HUES6 (cell line): ENCODE measurements at regions not wholly inside any gene's neighbourhood (a gene's known extent, or its start where the extent isn't known, plus 50 kb on each side); places are given as distances from the start of the nearest gene placed in this dataset.
"Not testable (repeated sequence)": the region's sequence is repeated elsewhere in the genome, so short reads cannot be mapped to it uniquely, and the experiment has no call there.

Experiments used
- H3K27ac ChIP-seq: 2 replicates; pipeline ENCODE4 v1.7.0; 2013; ENCODE audit warnings: low read depth, mild to moderate bottlenecking, low read length, inconsistent platforms
- H3K27me3 ChIP-seq: 2 replicates; pipeline ENCODE4 v1.6.1; 2013; ENCODE audit warnings: low read length; ENCODE audit not compliant: control insufficient read depth, insufficient read depth
- H3K36me3 ChIP-seq: 2 replicates; pipeline ENCODE4 v1.6.1; 2013; ENCODE audit warnings: low read length; ENCODE audit not compliant: control insufficient read depth, insufficient read depth
- H3K4me1 ChIP-seq: 2 replicates; pipeline ENCODE4 v1.6.1; 2013; ENCODE audit warnings: low read length; ENCODE audit not compliant: control insufficient read depth, insufficient read depth
- H3K4me3 ChIP-seq: 2 replicates; pipeline ENCODE4 v1.5.1; 2013; ENCODE audit warnings: low read depth, low read length
- H3K9ac ChIP-seq: one replicate; pipeline ENCODE4 v1.6.1; 2013; ENCODE audit warnings: mild to moderate bottlenecking, low read length
- H3K9me3 ChIP-seq: 2 replicates; pipeline ENCODE4 v1.6.1; 2013; ENCODE audit warnings: low read depth, low read length; ENCODE audit not compliant: control insufficient read depth, insufficient read depth

GRCh38 chr13:110819203-110820014 is 95.5 kb downstream of the ANKRD10 start:
- Histone ChIP-seq H3K9ac (no peak overlapping the region), H3K27me3 (no peaks in the 10 kb centered on the region), H3K27ac (no peak overlapping the region), H3K4me3 (peak overlapping the region; percentile 25; the same call in 1 of the 2 replicates), H3K9me3 (no peaks in the 10 kb centered on the region), H3K4me1 (no peaks in the 10 kb centered on the region), H3K36me3 (no peaks in the 10 kb centered on the region)

GRCh38 chr13:110820322-110820721 is 94.5 kb downstream of the ANKRD10 start:
- H3K9me3 ChIP-seq: no peaks in the 10 kb centered on the region
- H3K4me3 ChIP-seq: no peak overlapping the region
- H3K4me1 ChIP-seq: no peaks in the 10 kb centered on the region
- no peaks in the 10 kb centered on the region for H3K27me3 ChIP-seq
- H3K36me3 ChIP-seq: no peaks in the 10 kb centered on the region
- no peak overlapping the region for H3K27ac ChIP-seq
- no peak overlapping the region for H3K9ac ChIP-seq

GRCh38 chr13:110821837-110822668 is 92.8 kb downstream of the ANKRD10 start:
- not testable (repeated sequence) for H3K36me3 ChIP-seq, H3K9ac ChIP-seq, H3K9me3 ChIP-seq, H3K4me3 ChIP-seq, H3K4me1 ChIP-seq, H3K27ac ChIP-seq, H3K27me3 ChIP-seq

- H3K4me1 ChIP-seq: no peaks in the 10 kb centered on the region
- no peak overlapping the region for H3K4me3 ChIP-seq
- H3K9me3 ChIP-seq: no peaks in the 10 kb centered on the region
- no peaks in the 10 kb centered on the region for H3K36me3 ChIP-seq
- H3K27me3 ChIP-seq: no peaks in the 10 kb centered on the region
- no peak overlapping the region for H3K27ac ChIP-seq
- no peak overlapping the region for H3K9ac ChIP-seq
Measured at GRCh38 chr13:110822669-110822945, 92.3 kb downstream of the ANKRD10 start.

GRCh38 chr13:110824702-110825300 is 90.1 kb downstream of the ANKRD10 start:
- no peaks in the 10 kb centered on the region for H3K4me1 ChIP-seq
- H3K9me3 ChIP-seq: no peaks in the 10 kb centered on the region
- H3K27ac ChIP-seq: no peak overlapping the region
- no peaks in the 10 kb centered on the region for H3K27me3 ChIP-seq
- H3K9ac ChIP-seq: no peak overlapping the region
- no peaks in the 10 kb centered on the region for H3K36me3 ChIP-seq
- no peak overlapping the region for H3K4me3 ChIP-seq

- Histone ChIP-seq H3K9ac (no peak overlapping the region), H3K4me1 (no peaks in the 10 kb centered on the region), H3K9me3 (no peaks in the 10 kb centered on the region), H3K27me3 (no peaks in the 10 kb centered on the region), H3K4me3 (no peak overlapping the region), H3K27ac (no peak overlapping the region), H3K36me3 (no peaks in the 10 kb centered on the region)
Measured at GRCh38 chr13:110825516-110825915, 89.4 kb downstream of the ANKRD10 start.

GRCh38 chr13:110826101-110826500 is 88.8 kb downstream of the ANKRD10 start:
- Histone ChIP-seq H3K9me3 (no peaks in the 10 kb centered on the region), H3K27me3 (no peaks in the 10 kb centered on the region), H3K4me3 (no peak overlapping the region), H3K27ac (no peak overlapping the region), H3K36me3 (no peaks in the 10 kb centered on the region), H3K4me1 (no peaks in the 10 kb centered on the region), H3K9ac (no peak overlapping the region)

- Histone ChIP-seq H3K4me3 (no peak overlapping the region), H3K36me3 (no peaks in the 10 kb centered on the region), H3K27me3 (no peaks in the 10 kb centered on the region), H3K9ac (no peak overlapping the region), H3K9me3 (no peaks in the 10 kb centered on the region), H3K4me1 (no peaks in the 10 kb centered on the region), H3K27ac (no peak overlapping the region)
Measured at GRCh38 chr13:110826861-110827672, 87.8 kb downstream of the ANKRD10 start.
